ENCODE measurements at regions not wholly inside any gene's neighbourhood (a gene's known extent, or its start where the extent isn't known, plus 50 kb on each side); places are given as distances from the start of the nearest gene placed in this dataset.
"Not testable (repeated sequence)": the region's sequence is repeated elsewhere in the genome, so short reads cannot be mapped to it uniquely, and the experiment has no call there.

DNA sequence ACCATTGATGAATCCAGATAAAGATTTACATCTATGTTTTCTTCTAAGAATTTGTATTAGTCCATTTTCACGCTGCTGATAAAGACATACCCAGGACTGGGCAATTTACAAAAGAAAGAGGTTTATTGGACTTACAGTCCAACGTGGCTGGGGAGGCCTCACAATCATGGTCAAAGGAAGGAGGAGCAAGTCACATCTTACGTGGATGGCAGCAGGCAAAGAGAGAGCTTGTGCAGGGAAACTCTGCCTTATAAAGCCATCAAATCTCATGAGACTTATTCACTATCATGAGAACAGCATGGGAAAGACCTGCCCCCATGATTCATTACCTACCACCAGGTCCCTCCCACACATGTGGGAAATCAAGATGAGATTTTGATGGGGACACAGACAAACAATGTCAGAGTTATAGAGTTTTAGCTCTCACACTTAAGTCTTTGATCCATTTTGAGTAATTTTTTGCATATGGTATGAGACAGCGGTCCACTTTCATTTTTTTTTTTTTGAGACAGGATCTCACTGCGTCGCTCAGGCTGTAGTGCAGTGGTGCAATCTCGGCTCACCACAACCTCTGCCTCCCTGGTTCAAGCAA is 53.5 kb upstream of the JADE2 start:
- H3K36me3 ChIP-seq (ENCODE audit: control insufficient read depth, insufficient read depth, low read length); H3K27ac ChIP-seq (ENCODE audit: low read length); H3K9me3 ChIP-seq (ENCODE audit: control insufficient read depth, low read depth, low read length); H3K4me1 ChIP-seq (ENCODE audit: control insufficient read depth, insufficient read depth, low read length); DNase-seq; H3K27me3 ChIP-seq (ENCODE audit: control insufficient read depth, insufficient read depth, low read length); H3K4me3 ChIP-seq (ENCODE audit: low read length): not testable (repeated sequence)
- WGBS (ENCODE audit: insufficient coverage, low lambda C conversion rate), result no CpG with 5 or more reads among the region's 7 CpGs

DNA sequence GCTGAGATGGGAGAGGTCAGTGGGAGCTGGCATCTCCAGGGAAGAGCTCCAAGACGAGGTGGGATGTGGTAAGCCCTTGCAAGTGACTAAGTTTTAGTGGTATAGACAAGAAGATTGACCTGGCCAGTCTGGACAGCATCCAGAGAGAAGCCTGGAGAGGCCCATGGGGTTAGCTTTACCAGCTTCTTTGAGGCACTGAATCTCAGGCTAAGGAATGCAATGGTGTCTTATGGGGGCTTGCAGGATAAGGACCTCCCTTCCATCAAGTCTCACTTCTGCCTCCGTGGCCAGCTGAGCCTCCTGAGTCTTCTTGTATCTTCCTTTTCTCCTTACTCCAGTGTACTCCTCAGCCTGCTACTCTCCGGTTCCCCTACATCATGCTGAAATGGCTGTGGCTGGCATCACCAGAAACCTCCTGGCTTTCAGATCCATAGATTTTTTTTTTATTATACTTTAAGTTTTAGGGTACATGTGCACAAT is 56.5 kb upstream of the JADE2 start:
- Histone ChIP-seq H3K4me3 (ENCODE audit: low read length) (no peak overlapping the region), H3K27me3 (ENCODE audit: control insufficient read depth, insufficient read depth, low read length) (no peaks in the 10 kb centered on the region), H3K27ac (ENCODE audit: low read length) (no peak overlapping the region), H3K36me3 (ENCODE audit: control insufficient read depth, insufficient read depth, low read length) (no peaks in the 10 kb centered on the region), H3K9me3 (ENCODE audit: control insufficient read depth, low read depth, low read length) (no peaks in the 10 kb centered on the region), H3K4me1 (ENCODE audit: control insufficient read depth, insufficient read depth, low read length) (peaks cover 26% of the 10 kb centered on the region)
- DNase-seq, result no peak
- 100% methylated on average over 1 of the region's 3 CpGs for WGBS (ENCODE audit: insufficient coverage, low lambda C conversion rate)

DNA sequence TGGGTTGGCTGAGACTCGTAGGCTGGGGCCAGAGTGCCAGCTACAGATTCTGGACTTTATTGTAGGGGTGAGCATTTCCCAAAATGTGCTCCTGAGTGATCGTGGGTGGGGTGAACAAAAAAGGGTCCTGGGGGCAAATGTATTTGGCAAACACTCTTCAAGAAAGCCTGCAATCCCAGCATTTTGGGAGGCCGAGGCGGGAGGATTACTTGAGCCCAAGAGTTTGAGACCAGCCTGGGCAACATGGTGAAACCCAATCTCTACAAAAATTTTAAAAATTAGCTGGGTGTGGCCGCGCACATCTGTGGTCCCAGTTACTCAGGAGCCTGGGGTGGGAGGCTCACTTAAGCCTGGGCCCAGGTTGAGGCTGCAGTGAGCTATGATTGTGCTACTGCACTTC is 55.5 kb upstream of the CDKN2AIPNL start:
- Histone ChIP-seq H3K36me3 (ENCODE audit: control insufficient read depth, insufficient read depth, low read length) (no peaks in the 10 kb centered on the region), H3K4me1 (ENCODE audit: control insufficient read depth, insufficient read depth, low read length) (peaks cover 26% of the 10 kb centered on the region), H3K27me3 (ENCODE audit: control insufficient read depth, insufficient read depth, low read length) (no peaks in the 10 kb centered on the region), H3K4me3 (ENCODE audit: low read length) (no peak overlapping the region), H3K27ac (ENCODE audit: low read length) (peak overlapping the region; percentile 95), H3K9me3 (ENCODE audit: control insufficient read depth, low read depth, low read length) (no peaks in the 10 kb centered on the region)
- DNase-seq, result no peak
- no CpG with 5 or more reads among the region's 6 CpGs for WGBS (ENCODE audit: insufficient coverage, low lambda C conversion rate)

DNA sequence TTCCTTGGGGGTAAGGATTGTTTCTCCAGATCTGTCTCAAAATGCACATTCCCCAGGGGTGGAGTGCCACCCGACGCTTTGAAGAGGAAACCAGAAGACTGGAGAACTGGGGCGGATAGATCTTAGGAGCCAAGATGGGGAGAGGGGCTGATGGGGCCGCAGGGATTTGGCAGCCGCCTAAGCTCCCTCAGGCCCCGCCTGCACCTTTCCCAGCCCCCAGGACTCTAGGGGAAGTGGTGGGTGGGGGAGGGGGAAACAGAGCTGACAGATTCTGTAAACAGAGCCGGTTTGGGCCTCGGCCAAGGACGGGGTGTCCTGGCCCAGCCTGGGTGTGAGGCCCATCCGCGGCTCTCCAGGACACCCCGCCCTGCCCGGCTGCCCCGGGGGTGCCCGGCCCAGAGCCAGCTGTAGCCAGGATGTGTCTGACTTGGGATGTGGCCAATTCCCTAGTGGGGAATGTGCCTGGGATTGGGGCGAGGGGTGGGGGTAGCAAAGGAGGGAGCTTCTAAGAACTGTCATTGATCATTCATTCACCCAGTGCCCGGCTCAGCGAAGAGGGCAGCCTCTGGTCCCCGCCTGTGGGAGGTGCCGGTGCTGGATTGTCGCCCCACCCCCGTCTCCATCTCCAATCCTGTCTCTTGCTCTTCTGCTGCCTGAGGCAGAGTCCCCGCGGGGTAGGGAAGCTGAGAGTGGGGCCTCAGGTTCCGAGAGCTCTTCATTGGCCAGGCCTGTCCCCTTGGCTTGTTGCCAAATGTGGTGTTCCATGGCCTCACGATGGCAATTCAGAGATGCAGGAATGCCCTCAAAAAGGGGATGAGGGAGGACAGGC is 54.8 kb upstream of the CDKN2AIPNL start:
- WGBS (ENCODE audit: insufficient coverage, low lambda C conversion rate), result no CpG with 5 or more reads among the region's 26 CpGs
- Histone ChIP-seq H3K36me3 (ENCODE audit: control insufficient read depth, insufficient read depth, low read length) (no peaks in the 10 kb centered on the region), H3K27ac (ENCODE audit: low read length) (peak overlapping the region; percentile 95), H3K4me1 (ENCODE audit: control insufficient read depth, insufficient read depth, low read length) (peaks cover 26% of the 10 kb centered on the region), H3K4me3 (ENCODE audit: low read length) (peak overlapping the region; percentile 47), H3K27me3 (ENCODE audit: control insufficient read depth, insufficient read depth, low read length) (no peaks in the 10 kb centered on the region), H3K9me3 (ENCODE audit: control insufficient read depth, low read depth, low read length) (no peaks in the 10 kb centered on the region)
- DNase-seq, result peak; percentile 74 to 89

DNA sequence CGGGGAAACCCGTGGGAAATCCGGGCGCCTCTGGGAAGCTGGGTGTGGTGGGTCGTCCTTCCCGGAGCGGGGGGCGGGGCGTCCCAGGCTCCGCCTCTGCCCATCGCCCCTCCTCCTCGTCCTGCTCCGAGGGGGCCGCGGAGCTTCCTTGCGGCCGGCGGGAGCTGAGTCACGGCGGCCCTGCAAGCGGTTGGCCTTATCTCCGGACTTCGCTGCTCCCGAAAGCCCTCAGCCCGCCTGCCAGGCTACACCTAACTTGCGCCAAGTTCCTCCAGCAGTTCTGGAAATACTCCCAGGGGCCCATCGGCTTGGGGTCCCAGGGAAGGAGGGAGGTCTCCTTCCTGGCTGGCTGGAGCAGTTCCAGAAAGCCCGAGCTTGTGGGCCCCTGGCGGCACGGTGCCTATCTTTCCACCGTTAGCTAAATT is 54.1 kb upstream of the CDKN2AIPNL start:
- no peaks in the 10 kb centered on the region for H3K27me3 ChIP-seq (ENCODE audit: control insufficient read depth, insufficient read depth, low read length)
- H3K4me1 ChIP-seq (ENCODE audit: control insufficient read depth, insufficient read depth, low read length), result peaks cover 28% of the 10 kb centered on the region
- no peaks in the 10 kb centered on the region for H3K36me3 ChIP-seq (ENCODE audit: control insufficient read depth, insufficient read depth, low read length)
- peak overlapping the region; percentile 95 for H3K27ac ChIP-seq (ENCODE audit: low read length)
- H3K9me3 ChIP-seq (ENCODE audit: control insufficient read depth, low read depth, low read length), result no peaks in the 10 kb centered on the region
- DNase-seq, result peak; percentile 90 to 95
- peak overlapping the region; percentile 47 for H3K4me3 ChIP-seq (ENCODE audit: low read length)
- WGBS (ENCODE audit: insufficient coverage, low lambda C conversion rate), result no CpG with 5 or more reads among the region's 31 CpGs

DNA sequence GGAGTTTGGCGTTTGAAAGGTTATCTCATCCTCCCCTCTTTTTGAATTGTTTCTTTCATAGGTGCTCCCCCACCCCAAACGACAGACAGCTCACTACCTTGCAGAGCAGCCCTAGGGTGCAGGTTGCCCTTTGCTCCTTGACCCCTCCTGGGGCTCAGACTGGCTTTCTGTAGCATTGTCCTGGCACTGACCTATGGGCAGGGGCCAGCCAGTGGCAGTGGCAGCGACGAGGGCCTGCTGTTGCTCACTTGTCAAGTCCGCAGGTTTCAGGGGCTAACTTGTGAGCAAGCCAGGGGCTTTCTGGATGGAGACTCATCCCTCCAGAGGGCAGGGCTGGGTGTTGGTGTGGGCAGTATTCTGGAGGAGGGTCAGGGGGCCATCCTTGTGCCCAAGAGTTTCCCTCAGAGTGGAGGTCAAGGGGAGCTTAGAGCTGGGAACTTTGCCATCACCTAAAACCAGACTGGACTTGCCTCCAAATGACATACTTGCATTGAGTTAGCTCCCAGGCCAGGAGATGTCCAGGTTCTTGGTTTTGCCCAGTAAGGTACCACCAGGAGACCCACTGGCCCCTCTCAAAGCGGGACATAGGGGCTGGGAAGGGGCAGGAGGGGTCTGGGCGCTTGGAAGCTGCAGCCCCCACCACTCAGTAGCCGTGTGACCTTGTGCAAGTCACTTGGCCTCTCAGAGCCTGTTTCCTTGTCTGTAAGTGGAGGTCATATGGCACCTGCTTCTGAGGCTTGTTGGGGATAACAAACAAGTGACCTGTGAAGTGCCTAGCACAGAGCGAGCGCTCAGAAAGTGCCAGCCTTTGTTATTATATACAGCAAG is 53.5 kb upstream of the CDKN2AIPNL start:
- H3K27me3 ChIP-seq (ENCODE audit: control insufficient read depth, insufficient read depth, low read length), result no peaks in the 10 kb centered on the region
- no peaks in the 10 kb centered on the region for H3K9me3 ChIP-seq (ENCODE audit: control insufficient read depth, low read depth, low read length)
- H3K4me1 ChIP-seq (ENCODE audit: control insufficient read depth, insufficient read depth, low read length), result peaks cover 30% of the 10 kb centered on the region
- no CpG with 5 or more reads among the region's 10 CpGs for WGBS (ENCODE audit: insufficient coverage, low lambda C conversion rate)
- no peak for DNase-seq
- peak overlapping the region; percentile 95 for H3K27ac ChIP-seq (ENCODE audit: low read length)
- peak overlapping the region; percentile 47 for H3K4me3 ChIP-seq (ENCODE audit: low read length)
- no peaks in the 10 kb centered on the region for H3K36me3 ChIP-seq (ENCODE audit: control insufficient read depth, insufficient read depth, low read length)

DNA sequence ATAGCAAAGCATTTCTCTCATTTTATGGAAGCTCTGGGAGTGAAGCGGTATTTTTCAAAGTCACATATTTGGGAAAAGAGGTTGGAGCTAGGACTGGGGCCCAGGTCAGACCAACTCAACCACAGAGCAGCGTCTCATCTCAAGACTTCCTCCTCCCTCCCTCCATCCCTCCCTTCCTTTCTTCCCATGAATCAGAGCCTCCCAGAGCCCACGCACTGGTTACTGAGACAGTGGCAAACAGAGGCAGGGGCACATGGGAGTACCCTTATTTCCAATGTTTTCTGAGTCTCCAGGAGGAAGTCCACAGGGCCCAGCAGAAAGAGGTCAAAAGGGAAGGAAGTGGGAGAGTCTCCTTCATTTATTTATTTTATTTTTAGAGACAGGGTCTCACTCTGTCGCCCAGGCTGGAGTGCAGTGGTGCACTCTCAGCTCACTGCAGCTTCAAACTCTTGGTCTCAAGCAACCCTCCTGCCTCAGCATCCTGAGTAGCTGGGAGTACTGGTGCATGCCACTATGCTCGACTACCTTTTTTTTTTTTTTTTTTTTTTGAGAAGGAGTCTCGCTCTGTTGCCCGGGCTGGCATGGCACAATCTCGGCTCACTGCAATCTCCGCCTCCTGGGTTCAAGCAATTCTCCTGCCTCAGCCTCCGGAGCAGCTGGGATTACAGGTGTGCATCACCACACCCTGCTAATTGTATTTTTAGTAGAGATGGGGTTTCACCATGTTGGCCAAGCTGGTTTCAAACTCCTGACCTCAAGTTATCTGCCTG is 52.5 kb upstream of the CDKN2AIPNL start:
- no peaks in the 10 kb centered on the region for H3K27me3 ChIP-seq (ENCODE audit: control insufficient read depth, insufficient read depth, low read length)
- H3K4me3 ChIP-seq (ENCODE audit: low read length), result no peak overlapping the region
- H3K36me3 ChIP-seq (ENCODE audit: control insufficient read depth, insufficient read depth, low read length), result no peaks in the 10 kb centered on the region
- no peak for DNase-seq
- peaks cover 34% of the 10 kb centered on the region for H3K4me1 ChIP-seq (ENCODE audit: control insufficient read depth, insufficient read depth, low read length)
- H3K27ac ChIP-seq (ENCODE audit: low read length), result no peak overlapping the region
- WGBS (ENCODE audit: insufficient coverage, low lambda C conversion rate), result no CpG with 5 or more reads among the region's 10 CpGs
- no peaks in the 10 kb centered on the region for H3K9me3 ChIP-seq (ENCODE audit: control insufficient read depth, low read depth, low read length)

DNA sequence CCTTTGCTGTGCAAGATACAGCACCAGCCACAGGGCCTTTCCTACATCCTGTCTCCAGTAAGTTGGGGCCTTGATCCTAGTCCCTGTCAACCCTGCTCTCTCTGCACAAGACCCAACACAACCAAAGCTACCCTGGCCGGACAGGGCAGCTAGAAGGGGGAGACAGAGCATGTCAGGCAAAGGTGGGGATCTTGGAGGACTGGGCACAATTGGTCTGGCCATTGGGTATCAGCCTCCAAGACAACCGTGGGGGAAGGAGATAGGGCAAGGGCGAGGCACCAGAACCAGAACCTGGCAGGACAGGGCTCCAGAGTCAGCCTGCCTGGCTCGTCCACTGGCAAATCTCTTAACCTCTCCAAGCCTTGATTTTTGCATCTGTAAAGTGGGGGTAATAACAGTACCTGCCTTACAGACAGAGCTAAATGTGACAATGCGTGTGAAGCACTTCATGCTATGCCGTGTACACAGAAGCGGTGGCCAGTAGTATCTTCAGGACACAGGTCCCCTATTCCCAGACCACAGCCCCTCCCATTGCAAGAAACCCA is 51.6 kb upstream of the CDKN2AIPNL start:
- no peak overlapping the region for H3K27ac ChIP-seq (ENCODE audit: low read length)
- peaks cover 44% of the 10 kb centered on the region for H3K4me1 ChIP-seq (ENCODE audit: control insufficient read depth, insufficient read depth, low read length)
- H3K36me3 ChIP-seq (ENCODE audit: control insufficient read depth, insufficient read depth, low read length), result no peaks in the 10 kb centered on the region
- no peaks in the 10 kb centered on the region for H3K27me3 ChIP-seq (ENCODE audit: control insufficient read depth, insufficient read depth, low read length)
- H3K9me3 ChIP-seq (ENCODE audit: control insufficient read depth, low read depth, low read length), result no peaks in the 10 kb centered on the region
- H3K4me3 ChIP-seq (ENCODE audit: low read length), result no peak overlapping the region
- WGBS (ENCODE audit: insufficient coverage, low lambda C conversion rate), result no CpG with 5 or more reads among the region's 7 CpGs
- DNase-seq, result no peak

DNA sequence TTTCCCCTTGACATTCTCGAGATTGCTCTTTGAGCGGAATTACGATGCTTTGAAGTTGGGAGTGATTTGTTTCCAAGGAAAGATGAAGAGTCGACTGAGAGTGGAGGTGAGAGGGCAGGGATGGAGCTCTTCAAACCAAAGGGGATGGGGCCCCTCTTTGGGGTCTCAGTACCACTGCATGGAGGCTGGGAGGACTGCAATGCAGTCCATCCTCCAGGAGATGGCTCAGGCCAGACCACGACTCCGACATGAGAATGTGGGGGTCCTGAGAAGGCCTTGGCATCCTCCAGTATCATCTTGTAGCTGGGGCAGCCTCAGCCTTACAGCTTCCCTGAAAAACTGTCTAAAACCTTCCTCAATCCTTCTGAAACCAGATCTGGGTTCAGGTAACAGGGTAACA is 51.1 kb upstream of the CDKN2AIPNL start:
- Histone ChIP-seq H3K9me3 (ENCODE audit: control insufficient read depth, low read depth, low read length) (no peaks in the 10 kb centered on the region), H3K36me3 (ENCODE audit: control insufficient read depth, insufficient read depth, low read length) (no peaks in the 10 kb centered on the region), H3K27ac (ENCODE audit: low read length) (no peak overlapping the region), H3K4me1 (ENCODE audit: control insufficient read depth, insufficient read depth, low read length) (peaks cover 49% of the 10 kb centered on the region), H3K4me3 (ENCODE audit: low read length) (no peak overlapping the region), H3K27me3 (ENCODE audit: control insufficient read depth, insufficient read depth, low read length) (no peaks in the 10 kb centered on the region)
- no CpG with 5 or more reads among the region's 6 CpGs for WGBS (ENCODE audit: insufficient coverage, low lambda C conversion rate)
- no peak for DNase-seq
